ENCODE measurements at regions not wholly inside any gene's neighbourhood (a gene's known extent, or its start where the extent isn't known, plus 50 kb on each side); places are given as distances from the start of the nearest gene placed in this dataset.

DNA sequence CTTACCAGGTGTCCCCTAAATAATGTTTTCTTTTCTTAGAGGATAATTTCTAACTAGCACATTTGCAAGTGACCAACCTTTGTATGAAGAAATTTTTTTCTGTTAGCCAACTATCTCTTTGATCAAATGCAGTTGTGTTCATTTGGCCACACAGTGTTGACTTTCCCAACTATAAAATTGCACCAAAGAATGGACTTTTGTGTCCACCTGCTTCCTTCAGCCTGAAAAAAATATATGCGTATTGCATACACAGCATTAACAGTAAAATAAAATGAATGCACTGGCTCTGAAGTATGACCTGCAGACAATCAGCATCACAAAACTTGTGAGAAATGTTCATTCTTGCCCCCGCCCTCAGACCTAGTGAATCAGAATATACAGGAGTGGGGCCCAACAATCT lies 342.0 kb downstream of the SEC23A start:
- DNase-seq, result no peak

DNA sequence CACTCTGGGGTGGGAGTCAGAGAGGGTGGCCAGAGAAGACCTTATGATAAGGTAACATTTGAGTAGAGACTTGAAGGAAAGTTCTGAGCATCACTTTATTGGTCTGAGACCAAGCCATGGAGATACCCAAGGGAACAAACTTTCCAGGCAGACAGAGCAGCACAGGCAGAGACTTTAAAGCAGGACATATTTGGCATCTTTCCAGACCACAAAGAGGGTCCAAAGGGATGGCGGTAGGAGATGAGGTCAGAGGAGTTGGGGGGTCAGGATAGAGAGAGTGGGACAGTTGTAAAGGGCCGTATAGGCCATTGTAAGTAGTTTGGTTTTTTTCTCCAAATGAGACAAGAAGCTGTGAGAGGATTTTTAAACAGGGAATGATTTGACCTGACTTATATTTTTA lies 344.4 kb downstream of the SEC23A start:
- DNase-seq, result no peak

DNA sequence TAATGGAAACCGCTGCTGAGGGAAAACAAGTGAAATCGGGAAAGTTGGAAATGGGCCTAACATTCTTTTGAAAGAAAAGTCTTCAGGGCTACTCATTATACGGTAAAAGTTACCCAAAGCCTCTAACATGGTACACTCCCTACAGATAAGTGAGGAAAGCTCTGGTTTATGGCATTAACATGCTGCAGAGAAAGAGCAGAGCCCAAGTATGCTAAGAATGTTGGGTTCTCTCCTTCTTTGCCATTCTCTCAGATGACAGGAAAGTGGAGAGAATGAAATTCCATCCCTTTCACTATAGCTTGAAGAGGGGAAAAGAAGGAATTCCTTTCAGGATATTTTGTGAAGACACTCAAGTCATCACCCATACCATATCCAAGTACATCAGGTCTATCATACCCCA lies 348.0 kb downstream of the SEC23A start:
- no peak for DNase-seq

DNA sequence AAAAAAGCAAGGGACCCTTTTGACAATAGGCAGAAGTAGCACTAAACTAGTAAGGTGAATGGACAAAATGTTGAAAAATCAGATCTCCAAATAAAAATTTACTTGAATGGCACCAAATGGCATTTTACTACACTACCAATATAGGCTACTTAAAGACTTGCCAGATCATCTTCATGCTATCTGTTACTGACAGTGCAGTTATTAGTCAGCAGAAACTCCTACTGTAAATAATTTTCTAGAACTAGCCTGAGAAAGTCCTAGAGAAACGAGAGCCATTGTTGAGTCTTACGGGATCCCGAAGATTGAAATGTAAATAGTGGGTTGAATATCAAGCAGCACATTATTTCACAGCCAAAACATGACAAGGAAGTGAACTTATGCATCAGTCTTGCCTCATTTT lies 350.3 kb downstream of the SEC23A start:
- no peak for DNase-seq

DNA sequence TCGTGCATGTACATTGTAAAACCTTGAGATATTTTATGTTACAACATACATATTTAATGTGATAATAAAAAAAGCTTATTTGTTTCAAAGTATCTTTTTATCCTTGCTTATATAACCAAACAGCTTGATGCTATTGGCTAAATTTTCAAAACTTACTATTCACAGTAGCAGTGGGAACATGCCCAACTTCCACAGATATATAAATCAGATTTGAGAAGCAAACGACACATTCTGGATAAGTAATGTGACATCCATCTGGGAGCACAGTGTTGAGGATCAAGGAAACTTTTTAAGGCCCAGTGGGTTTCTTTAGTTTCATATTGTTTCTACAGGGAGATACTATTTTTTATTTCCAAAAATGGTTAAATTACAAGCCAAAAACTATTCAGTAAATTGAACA lies 350.7 kb downstream of the SEC23A start:
- DNase-seq, result no peak

- DNase-seq, result no peak
Observed at GRCh38 chr14:38751459-38751858, 351.6 kb downstream of the SEC23A start.

DNA sequence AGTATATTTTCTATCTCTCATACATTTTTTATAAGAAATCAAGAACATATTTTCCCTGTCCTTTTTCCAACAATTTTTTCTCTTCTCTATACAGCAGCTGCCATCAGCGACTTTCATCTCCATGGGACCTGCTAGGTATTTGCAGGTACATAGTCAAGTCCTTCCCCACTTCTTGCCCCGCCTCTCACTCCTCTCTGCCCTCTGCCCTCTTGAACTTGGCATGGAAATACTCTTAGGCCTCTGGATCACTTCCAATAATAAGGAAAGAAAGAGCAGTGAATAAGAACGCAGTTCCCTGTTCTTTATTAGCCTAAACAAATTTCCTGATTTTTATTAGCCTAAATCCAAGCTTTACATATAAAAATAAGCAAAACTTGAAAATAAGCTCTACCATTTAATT lies 353.1 kb downstream of the SEC23A start:
- no peak for DNase-seq

DNA sequence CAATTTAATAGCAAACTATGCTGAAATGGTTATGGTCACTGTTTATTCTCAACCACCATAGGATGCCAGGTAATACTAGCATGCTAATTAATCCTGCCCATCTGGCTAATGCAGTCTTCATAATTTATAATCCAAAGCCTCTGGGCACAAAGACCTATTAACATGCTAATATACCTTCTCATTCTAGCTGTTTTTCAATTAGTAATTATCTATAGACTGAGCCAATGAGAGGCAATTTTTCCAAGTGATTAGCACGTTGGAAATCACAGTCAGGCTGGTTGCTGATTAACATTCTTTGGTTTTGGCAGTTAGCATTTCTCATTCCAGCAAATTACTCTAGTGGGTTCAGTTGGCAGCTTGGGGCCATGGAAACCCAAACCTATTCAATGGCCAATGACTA lies 357.2 kb downstream of the SEC23A start:
- DNase-seq, result no peak

- no peak for DNase-seq
Observed at GRCh38 chr14:38743966-38744584, 359.0 kb downstream of the SEC23A start.

DNA sequence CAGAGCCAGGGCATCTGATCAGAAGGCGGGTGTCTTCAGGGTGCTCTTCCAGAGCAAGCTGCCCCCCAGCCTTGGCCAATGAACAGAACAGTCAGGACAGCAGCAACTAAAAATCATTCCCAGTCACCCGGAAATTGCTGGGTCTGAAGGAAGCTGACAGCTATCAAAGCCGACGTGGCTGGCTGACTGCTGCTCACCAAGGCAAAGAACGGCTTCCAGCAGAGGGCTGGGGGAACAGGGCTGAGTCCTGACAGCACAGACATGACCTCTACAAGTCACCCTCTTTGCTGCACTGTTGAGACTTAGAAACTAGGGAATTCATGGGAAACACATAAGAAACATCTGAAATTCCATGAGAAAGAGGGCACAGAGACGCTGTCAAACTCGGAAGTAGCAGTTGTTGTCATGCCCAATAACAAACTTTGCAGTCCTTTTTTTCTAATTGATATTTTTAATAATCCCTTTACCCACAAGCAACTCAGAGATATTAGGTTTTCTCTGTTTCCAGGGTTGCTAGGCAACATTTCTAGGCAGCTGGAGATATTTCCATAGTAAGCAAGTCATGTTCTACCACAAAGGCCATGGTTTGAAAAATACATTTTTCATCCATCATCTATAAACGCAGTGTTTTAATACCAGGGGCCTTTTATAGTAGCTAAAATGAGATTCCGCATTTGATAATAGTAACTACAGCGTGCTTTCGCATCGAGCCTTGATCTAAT lies 365.2 kb downstream of the SEC23A start:
- no peak for DNase-seq

- DNase-seq, result no peak
Observed at GRCh38 chr14:38735005-38735404, 368.0 kb downstream of the SEC23A start.

DNA sequence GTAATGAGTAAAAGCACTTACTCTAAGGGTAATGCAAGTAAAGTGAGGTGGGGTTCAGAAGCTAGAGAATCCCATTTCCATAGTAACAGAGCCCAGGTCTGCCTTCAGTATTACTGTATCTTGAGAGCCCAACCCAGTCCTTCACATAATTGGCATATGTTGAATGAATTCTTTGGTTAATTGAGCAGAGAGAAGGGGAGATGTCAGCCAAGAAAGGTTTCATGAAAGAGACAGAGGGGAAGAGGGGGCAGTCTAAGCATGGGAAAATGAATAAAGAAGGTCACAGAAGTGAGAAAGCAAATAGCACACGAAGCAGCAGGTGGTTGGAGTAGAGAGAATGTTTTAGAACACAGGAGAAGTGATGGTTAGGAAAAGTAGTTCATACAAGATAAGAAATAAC lies 371.1 kb downstream of the SEC23A start:
- no peak for DNase-seq

GRCh38 chr14:38730420-38730819 lies 372.6 kb downstream of the SEC23A start:
- no peak for DNase-seq

- no peak for DNase-seq
Observed at GRCh38 chr14:38727731-38728130, 375.3 kb downstream of the SEC23A start.

DNA sequence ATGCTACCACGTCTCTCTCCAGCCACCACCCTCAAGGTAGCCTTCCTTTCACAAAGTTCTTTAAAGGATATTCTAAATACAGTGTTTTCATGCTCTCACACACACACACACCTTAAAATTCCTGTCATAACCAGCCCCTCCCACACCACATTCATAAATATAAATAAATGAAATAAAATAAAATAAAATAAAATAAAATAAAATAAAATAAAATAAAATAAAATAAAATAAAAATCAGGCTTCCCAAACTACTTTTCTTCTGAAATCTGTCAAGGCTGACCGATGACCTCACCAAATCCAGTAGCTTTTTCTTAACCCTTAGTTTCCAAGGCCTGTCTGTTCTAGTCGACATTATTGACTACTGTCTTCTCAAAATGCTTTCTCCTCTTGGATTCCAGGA lies 378.4 kb downstream of the SEC23A start:
- DNase-seq, result no peak

- no peak for DNase-seq
Observed at GRCh38 chr14:38723959-38724358, 379.1 kb downstream of the SEC23A start.

- DNase-seq, result no peak
Observed at GRCh38 chr14:38723277-38723676, 379.8 kb downstream of the SEC23A start.

DNA sequence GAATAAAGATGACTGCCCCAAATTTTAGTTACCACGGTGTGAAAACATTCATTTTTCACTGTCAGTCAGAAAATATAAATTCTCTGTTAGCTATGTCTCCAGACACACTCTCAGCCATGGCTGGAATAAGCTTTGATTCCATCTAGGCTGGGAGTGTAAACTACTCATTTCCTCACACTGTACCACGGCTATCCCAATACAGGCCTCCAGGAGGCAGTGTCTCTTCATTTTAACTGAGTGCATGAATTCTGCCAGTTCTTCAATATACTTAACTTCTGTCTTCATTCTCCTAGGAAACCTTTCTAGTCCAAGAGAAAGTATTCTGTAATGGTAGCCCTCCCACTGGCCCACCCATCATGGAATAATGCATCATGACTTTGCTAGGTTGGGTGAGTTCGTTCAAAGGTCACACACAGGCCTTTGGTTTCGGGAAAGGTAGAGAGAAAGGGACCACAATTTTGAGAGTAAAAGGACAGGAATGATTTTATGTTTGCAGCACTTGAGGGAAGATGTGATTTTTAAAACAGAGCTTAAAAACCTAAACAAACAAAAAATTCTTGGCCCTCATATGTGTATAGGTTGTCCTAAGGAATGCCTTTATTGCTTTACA lies 381.1 kb downstream of the SEC23A start:
- DNase-seq, result no peak

DNA sequence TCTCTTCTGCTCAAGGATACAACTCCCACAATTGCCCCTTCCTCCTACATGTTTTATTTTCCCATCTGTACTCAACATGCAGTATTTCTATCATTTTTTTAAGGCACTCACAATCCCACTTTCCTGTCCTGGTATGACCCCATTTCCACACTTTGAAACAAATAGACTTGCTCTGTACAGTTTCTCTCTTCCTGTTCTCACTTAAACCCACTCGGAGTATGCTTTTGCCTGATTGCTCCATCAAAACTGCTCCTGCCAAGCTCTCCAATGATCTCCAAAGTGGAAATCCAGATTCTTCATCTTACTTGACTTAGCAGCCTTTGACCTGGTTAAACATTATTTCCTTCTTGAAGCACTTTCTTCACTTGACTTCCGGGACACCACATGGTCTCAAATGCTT lies 384.5 kb downstream of the SEC23A start:
- DNase-seq, result no peak

- DNase-seq, result no peak
Observed at GRCh38 chr14:38716926-38717325, 386.1 kb downstream of the SEC23A start.

- no peak for DNase-seq
Observed at GRCh38 chr14:38710881-38711280, 392.2 kb downstream of the SEC23A start.

DNA sequence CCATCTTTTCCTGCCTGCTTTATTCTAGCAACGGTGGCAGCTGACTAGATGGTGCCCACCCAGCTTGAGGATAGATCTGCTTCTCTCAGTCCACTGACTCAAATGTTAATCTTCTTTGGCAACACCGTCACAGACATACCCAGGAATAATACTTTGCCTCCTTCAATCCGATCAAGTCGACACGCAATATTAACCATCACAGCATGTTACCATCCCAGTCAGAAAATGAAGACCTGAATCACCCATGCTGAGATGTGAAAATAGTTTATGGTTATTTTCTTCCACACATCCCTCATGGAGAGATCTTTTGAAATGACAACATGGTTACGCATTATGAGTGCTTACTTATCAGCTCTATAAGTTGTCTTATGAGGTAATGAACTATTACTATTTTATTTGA lies 392.8 kb downstream of the SEC23A start:
- no peak for DNase-seq

- DNase-seq, result no peak
Observed at GRCh38 chr14:38705220-38705619, 397.8 kb downstream of the SEC23A start.

GRCh38 chr14:38704220-38704619 lies 398.8 kb downstream of the SEC23A start:
- DNase-seq, result no peak

DNA sequence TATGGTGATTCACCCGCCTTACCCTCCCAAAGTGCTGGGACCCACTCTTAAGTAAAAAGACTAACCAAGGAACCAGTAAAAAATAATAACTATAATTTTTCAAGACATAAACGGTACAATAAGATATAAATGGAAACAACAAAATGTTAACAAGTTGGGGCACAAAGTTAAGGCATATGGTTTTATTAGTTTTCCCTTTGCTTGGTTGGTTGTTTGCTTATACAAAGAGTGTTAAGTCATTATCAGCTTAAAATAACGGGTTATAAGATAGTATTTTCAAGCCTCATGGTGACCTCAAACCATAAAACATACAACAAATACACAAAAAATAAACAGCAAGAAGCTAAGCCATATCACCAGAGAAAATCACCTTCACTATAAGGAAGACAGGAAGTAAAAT lies 406.1 kb downstream of the SEC23A start:
- DNase-seq, result no peak
